Suprapubic skin (tissue), 4 donors: ENCODE measurements at regions not wholly inside any gene's neighbourhood (a gene's known extent, or its start where the extent isn't known, plus 50 kb on each side); places are given as distances from the start of the nearest gene placed in this dataset.

Experiments used
- EP300 ChIP-seq: sonication (generic); formaldehyde crosslinking; IDR thresholded peaks from one replicate; pipeline ENCODE4 v1.6.1; 2017; ENCODE audit warnings: antibody characterized with exemption
- POLR2A ChIP-seq, 2 donors: fragments of 450-650 bp; IDR thresholded peaks; one replicate each; pipeline ENCODE4 v1.6.1; 2017; ENCODE audit warnings: antibody characterized with exemption in 2 of 2, mild to moderate bottlenecking in 2 of 2, moderate library complexity in 2 of 2
- POLR2AphosphoS5 ChIP-seq, 3 donors: sonication (generic); formaldehyde crosslinking; IDR thresholded peaks; one replicate each; pipeline ENCODE4 v1.6.1; 2017; ENCODE audit warnings: antibody characterized with exemption in 3 of 3
- TF ChIP-seq, protein P1 (sequence below), 2 donors: fragments of 200-600 bp in 1 of 2; fragments of 450-650 bp in 1 of 2; sonication (generic) in 1 of 2; IDR thresholded peaks; one replicate each; pipeline ENCODE4 v1.5.1; 2016 to 2019; ENCODE audit warnings: antibody characterized with exemption in 2 of 2, mild to moderate bottlenecking in 1 of 2, moderate library complexity in 1 of 2

DNA sequence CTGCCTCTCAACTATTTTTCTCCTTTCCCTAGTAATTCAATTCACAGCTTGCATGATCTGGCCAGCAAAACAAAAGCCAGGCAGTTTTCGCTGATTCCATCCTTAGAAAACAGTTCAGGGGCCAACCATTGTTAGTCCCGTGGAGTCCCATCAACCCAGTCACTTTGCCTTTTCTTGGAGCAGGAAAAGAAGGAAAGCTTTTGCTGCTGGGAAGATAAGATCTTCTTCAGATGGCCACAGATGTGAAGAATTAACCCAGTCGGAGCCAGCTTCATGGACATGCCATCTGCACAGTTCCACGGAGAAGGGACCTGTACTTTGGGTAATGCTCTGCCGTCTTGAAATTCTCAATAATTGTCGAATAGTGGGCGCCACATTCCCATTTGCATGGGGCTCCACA, 76.9 kb upstream of the TSHZ2 start:
- TF ChIP-seq, protein P1, sequence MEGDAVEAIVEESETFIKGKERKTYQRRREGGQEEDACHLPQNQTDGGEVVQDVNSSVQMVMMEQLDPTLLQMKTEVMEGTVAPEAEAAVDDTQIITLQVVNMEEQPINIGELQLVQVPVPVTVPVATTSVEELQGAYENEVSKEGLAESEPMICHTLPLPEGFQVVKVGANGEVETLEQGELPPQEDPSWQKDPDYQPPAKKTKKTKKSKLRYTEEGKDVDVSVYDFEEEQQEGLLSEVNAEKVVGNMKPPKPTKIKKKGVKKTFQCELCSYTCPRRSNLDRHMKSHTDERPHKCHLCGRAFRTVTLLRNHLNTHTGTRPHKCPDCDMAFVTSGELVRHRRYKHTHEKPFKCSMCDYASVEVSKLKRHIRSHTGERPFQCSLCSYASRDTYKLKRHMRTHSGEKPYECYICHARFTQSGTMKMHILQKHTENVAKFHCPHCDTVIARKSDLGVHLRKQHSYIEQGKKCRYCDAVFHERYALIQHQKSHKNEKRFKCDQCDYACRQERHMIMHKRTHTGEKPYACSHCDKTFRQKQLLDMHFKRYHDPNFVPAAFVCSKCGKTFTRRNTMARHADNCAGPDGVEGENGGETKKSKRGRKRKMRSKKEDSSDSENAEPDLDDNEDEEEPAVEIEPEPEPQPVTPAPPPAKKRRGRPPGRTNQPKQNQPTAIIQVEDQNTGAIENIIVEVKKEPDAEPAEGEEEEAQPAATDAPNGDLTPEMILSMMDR (IDR thresholded peaks at IDR 0.05), result no peak
- TF ChIP-seq POLR2AphosphoS5 (IDR thresholded peaks at IDR 0.05), result no peak
- TF ChIP-seq POLR2A (IDR thresholded peaks at IDR 0.05), result no peak
- no peak for TF ChIP-seq EP300
